GM19467 (cell line): ENCODE measurements at regions not wholly inside any gene's neighbourhood (a gene's known extent, or its start where the extent isn't known, plus 50 kb on each side); places are given as distances from the start of the nearest gene placed in this dataset.

Experiments used
- ATAC-seq: cut with Tn5 transposase; IDR thresholded peaks from one replicate; pipeline ENCODE4 v1.9.1; 2021; ENCODE audit warnings: mild to moderate bottlenecking, moderate library complexity; ENCODE audit not compliant: unreplicated experiment

- no peak for ATAC-seq
Observed at GRCh38 chr3:76735152-76735551, 304.7 kb upstream of the ROBO2 start.

- no peak for ATAC-seq
Observed at GRCh38 chr3:76753599-76753998, 286.3 kb upstream of the ROBO2 start.

- ATAC-seq = no peak
Observed at GRCh38 chr3:76754247-76754646, 285.7 kb upstream of the ROBO2 start.

DNA sequence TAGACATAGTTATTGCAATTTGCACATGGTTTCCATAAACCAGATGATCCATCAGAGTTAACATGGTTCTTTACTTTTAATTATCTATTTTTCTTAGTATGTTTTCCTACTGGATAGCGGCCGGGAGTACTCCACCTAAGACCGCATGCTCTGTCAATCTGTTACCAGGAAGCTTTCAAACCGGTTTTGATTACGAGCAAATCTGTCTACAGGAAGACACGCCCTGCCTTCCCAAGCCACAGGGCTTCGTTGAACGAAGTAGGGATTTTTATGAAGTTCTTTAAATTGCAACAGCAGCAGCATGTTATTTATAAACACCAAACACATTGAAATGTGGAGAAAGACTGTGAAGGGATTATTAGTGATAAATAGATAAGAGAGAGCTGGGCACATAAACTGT lies 283.3 kb upstream of the ROBO2 start:
- ATAC-seq = no peak

DNA sequence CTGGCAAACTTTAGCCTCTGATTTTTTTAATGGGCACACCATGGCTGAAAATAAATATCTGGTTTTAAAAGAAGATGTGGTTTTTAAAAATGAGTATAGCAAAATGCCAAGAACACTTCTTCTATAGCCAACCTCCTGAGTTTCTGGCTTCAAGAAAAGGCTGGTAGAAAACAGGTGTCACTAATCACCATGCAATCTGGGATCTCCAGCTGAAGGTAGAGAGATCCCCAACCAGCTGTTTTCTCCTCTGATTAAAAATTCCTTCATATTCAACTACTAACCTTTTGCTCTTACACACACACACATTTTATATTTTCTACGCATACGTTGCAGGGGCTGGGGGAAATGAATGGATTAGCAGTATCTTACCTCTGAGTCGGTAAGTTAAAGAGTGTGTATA lies 279.6 kb upstream of the ROBO2 start:
- no peak for ATAC-seq

GRCh38 chr3:76765511-76765910 lies 274.4 kb upstream of the ROBO2 start:
- ATAC-seq = no peak

GRCh38 chr3:76768912-76769311 lies 271.0 kb upstream of the ROBO2 start:
- ATAC-seq = no peak

DNA sequence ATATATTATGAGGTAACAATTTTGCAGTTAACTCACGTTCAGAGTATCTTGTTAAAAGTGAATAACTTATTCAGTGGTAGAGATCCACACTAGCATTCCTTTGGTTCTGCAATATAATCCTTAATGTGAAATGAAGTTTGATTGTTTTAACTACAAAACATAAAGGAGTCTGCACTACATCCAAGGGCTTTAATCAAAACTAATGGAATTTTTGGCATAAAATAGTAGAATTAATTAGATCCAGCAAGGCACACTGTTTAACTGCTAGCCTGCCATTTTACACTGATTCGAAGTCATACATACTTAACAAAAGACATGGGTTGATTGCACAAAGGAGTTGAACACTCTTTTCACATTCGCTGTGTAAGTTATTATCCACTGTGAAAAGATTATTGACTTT lies 263.0 kb upstream of the ROBO2 start:
- no peak for ATAC-seq

DNA sequence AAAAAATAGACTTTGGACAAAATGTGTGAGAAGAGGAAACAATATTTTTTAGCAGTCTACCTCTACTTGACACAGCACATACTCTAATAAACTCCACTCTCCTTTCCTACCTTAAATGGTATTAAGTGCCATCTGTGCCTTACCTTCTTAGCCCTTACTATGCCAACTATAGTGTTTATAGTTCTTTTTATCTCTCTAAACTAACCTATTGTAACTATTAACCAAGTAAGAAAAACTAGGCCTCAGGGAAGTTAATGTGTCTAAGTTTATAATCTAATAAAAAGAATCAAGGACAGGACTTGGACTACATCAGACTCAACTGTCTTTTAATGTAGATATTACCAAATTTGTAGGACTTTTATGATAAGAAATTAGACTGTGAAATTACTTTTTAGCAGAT lies 251.7 kb upstream of the ROBO2 start:
- no peak for ATAC-seq

- ATAC-seq = no peak
Observed at GRCh38 chr3:76789237-76789636, 250.7 kb upstream of the ROBO2 start.

DNA sequence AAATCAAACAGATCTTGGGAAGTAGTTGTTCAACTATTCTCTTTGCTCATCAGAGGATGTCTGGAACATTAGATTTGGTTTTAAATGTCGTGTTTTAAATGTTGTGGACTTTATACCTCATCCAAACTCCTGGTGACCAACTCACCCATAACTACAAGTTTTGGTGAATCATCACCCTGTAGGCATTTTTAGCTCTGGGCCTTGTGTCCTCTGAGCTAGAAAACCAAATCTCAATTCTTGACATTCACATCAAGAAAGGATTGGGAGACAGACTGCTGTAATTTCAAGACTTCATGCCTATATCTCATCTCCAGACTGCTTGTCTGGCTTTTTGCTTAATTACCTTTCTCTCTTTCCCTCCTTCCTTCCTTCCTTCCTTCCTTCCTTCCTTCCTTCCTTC lies 228.5 kb upstream of the ROBO2 start:
- ATAC-seq = no peak

DNA sequence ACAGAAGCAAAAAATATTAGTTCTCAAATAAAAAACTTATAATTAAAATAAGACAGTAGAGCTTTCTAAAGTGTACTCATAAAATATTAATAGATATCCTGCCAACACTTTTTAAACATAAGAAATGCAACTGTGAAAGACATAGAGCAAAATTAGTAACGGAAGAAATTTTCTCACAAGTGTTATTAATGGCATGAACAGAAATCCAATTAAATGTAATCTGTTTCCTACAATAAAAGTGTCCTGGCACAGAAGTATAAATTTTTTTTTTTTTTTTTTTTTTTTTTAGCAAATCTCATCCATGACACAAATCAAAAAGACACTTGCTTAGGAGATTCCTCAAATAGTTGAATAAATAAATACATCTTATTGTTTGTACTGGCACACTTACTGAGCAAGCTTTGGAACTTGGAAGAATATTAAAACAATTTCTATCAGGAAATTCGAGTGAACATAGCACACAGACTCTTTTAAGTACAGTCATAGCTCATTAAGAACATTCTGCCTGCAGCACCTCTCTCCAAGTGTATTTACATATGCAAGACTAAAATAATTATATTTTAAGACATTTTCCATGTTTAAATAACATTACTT lies 227.2 kb upstream of the ROBO2 start:
- ATAC-seq = no peak

DNA sequence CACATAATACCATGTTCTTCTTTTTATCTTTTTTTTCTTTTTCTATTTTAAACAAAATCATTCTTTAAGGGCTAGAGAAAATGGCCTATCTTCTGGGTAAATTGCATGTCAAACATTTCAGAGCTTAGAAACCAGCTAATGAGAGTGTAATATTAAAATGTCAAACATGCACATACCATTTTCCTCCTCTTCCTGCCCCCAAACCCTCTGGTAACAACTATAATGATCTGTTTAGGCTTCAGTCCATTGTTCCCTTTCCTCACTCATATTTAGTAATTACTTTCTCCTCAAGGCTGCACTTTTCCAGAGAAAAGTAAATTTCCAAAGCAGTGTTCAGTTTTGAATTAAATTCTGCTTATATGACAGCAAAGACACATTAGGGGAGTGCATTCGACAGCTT lies 224.3 kb upstream of the ROBO2 start:
- ATAC-seq = no peak

- no peak for ATAC-seq
Observed at GRCh38 chr3:76820481-76820880, 219.4 kb upstream of the ROBO2 start.

DNA sequence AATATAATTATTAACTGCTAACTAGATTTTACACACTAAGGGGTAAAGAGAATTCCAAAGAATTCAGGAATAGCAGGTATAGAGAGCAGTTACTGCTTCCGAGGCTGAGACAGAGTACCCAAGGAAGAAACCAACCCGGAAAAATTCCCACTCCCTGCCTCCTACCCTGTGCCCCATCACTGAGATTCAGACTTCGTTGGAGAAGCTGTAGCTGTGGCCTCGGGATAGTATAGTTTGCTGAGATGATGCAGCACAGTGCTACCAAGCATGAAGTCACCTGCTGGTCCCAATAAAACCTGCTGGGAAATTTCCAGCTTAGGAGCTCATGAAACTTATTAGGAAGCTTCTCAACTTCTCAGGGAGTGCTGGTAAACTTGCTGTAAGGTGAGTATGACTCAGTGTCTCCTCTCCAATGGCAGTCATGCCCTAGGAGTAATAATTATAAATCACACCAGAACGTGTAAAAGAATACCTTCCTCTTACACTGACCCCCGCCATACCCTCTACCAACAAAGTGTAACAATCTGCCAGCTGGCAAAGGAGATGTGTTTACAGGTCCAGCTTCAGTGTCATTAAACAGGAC lies 215.2 kb upstream of the ROBO2 start:
- ATAC-seq = no peak

DNA sequence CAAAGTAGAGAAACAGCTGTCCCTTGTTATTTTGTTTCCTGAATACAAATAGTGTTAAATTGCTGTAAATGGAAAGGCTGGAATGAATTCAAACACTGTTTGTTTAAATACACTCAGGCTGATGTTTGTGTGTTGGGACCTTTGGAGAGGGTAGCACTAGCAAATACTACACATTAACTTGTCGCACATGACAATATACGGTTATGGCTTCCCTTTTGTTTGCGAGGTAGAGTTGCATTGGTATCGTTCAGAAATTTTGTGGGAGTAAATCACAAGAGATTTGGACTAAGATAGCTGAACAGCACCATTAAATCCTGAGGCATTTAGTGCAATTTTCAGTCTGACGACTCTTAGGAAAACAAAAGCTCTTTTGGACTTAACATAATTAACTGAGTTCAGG lies 213.0 kb upstream of the ROBO2 start:
- no peak for ATAC-seq

DNA sequence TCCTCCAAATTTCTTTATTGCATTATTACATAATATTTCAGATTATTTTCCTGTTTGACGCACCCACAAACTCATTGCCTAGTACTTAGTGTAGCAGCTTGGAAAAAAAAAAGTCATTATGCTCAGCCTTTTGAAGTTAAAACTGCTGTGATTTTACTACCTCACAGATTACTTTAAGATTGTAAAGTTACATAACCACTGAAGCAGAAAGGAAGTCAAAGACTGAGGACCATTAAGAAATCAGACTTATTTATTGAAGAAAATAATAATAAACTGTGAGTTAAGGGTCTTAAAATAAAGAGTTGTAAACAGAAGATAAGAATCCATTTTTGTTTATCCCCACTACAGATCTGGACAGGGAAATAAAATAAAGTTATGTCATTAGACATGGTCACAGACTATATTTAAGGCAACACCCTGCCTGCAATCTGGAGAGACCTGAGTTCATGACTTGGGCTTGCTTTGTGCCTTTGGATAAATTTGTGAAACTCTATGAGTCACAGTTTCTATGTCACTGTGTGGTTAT lies 212.1 kb upstream of the ROBO2 start:
- no peak for ATAC-seq

- no peak for ATAC-seq
Observed at GRCh38 chr3:76834657-76835056, 205.2 kb upstream of the ROBO2 start.

- no peak for ATAC-seq
Observed at GRCh38 chr3:76841747-76842146, 198.2 kb upstream of the ROBO2 start.

GRCh38 chr3:76842216-76842615 lies 197.7 kb upstream of the ROBO2 start:
- no peak for ATAC-seq

GRCh38 chr3:76855451-76855850 lies 184.4 kb upstream of the ROBO2 start:
- ATAC-seq = no peak

DNA sequence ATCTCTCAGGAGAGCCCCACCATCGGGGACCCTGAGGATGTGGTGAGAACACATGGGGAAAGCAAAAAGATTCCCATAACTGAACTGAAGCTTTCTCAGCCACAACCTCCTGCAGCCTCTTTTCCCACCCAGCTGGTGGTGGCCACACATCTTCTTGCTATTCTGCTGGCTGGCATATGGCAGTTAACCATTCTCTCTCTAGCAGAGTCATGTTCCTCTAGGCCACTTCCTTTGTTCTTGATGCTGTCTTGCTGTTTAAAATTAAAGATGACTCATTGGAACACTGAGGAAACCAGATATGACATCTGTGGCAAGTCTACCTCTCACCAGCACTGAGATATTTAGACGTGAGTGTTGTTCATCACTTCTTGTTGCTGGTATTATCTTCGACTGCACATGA lies 180.3 kb upstream of the ROBO2 start:
- ATAC-seq = peak; percentile 63

- no peak for ATAC-seq
Observed at GRCh38 chr3:76864355-76864754, 175.5 kb upstream of the ROBO2 start.
